Ureter (tissue), 1 donor: ENCODE measurements at regions not wholly inside any gene's neighbourhood (a gene's known extent, or its start where the extent isn't known, plus 50 kb on each side); places are given as distances from the start of the nearest gene placed in this dataset.

ENCODE experiments used
- DNase-seq: peaks from one replicate; pipeline ENCODE4 v3.0.0-alpha.2; 2020; ENCODE audit warnings: low spot score
- donor health status: DM: yes; HTN: yes; CAD: no.

- DNase-seq, result no peak
Measured at GRCh38 chr9:135219676-135220600, 132.5 kb downstream of the OLFM1 start.

GRCh38 chr9:135220601-135221575 lies 133.4 kb downstream of the OLFM1 start:
- no peak for DNase-seq

GRCh38 chr9:135221576-135221950 lies 134.1 kb downstream of the OLFM1 start:
- DNase-seq, result no peak

GRCh38 chr9:135221951-135222631 lies 134.6 kb downstream of the OLFM1 start:
- DNase-seq, result no peak

GRCh38 chr9:135222881-135223760 lies 135.7 kb downstream of the OLFM1 start:
- no peak for DNase-seq

- DNase-seq, result no peak
Measured at GRCh38 chr9:135223831-135224230, 136.4 kb downstream of the OLFM1 start.

- DNase-seq, result no peak
Measured at GRCh38 chr9:135224286-135224877, 136.9 kb downstream of the OLFM1 start.

- DNase-seq, result no peak
Measured at GRCh38 chr9:135224921-135225541, 137.6 kb downstream of the OLFM1 start.

- DNase-seq, result no peak
Measured at GRCh38 chr9:135225619-135226228, 138.3 kb downstream of the OLFM1 start.

- no peak for DNase-seq
Measured at GRCh38 chr9:135226369-135227050, 139.0 kb downstream of the OLFM1 start.

GRCh38 chr9:135227641-135228251 lies 140.3 kb downstream of the OLFM1 start:
- no peak for DNase-seq

GRCh38 chr9:135228345-135228982 lies 141.0 kb downstream of the OLFM1 start:
- DNase-seq, result no peak

GRCh38 chr9:135228983-135229625 lies 141.6 kb downstream of the OLFM1 start:
- no peak for DNase-seq

- no peak for DNase-seq
Measured at GRCh38 chr9:135229701-135230385, 142.4 kb downstream of the OLFM1 start.

GRCh38 chr9:135230386-135230765 lies 142.9 kb downstream of the OLFM1 start:
- no peak for DNase-seq

GRCh38 chr9:135230817-135231520 lies 143.5 kb downstream of the OLFM1 start:
- DNase-seq, result no peak
